ENCODE measurements at regions not wholly inside any gene's neighbourhood (a gene's known extent, or its start where the extent isn't known, plus 50 kb on each side); places are given as distances from the start of the nearest gene placed in this dataset.
A peak's percentile ranks its signal among the peaks of the same experiment; 100 is the strongest.

GRCh38 chr11:111137846-111138245, 107.7 kb upstream of the POU2AF2 start (continued):
- no peak for TF ChIP-seq AR (CRISPR knock-in tag; IDR thresholded peaks at IDR 0.05)
- TF ChIP-seq PRDM15 (CRISPR knock-in tag; IDR thresholded peaks at IDR 0.05): no peak
- TF ChIP-seq E2F1 (CRISPR knock-in tag; IDR thresholded peaks at IDR 0.05): no peak
- no peak for TF ChIP-seq TEAD1 (CRISPR knock-in tag; IDR thresholded peaks at IDR 0.05)
- no peak for TF ChIP-seq USF1 (CRISPR knock-in tag; IDR thresholded peaks at IDR 0.05)
- TF ChIP-seq FOXK1 (CRISPR knock-in tag; IDR thresholded peaks at IDR 0.05): no peak
- TF ChIP-seq IRF1 (CRISPR knock-in tag; IDR thresholded peaks at IDR 0.05): no peak
- TF ChIP-seq ARID4B (CRISPR knock-in tag; IDR thresholded peaks at IDR 0.05; ENCODE audit: borderline replicate concordance): no peak

GRCh38 chr11:111135778-111136570, 109.6 kb upstream of the POU2AF2 start:
- no peak overlapping the region for H3K4me3 Mint-ChIP-seq
- DNase-seq (ENCODE audit: low spot score) (no peak), ATAC-seq (no peak)
- POLR2A ChIA-PET: no interaction called here
- CTCF ChIA-PET: no interaction called here
- no peaks in the 10 kb centered on the region for H3K36me3 Mint-ChIP-seq
- peaks cover 8% of the 10 kb centered on the region for H3K9me3 Mint-ChIP-seq
- H3K4me1 Mint-ChIP-seq: peaks cover 14% of the 10 kb centered on the region
- no peaks in the 10 kb centered on the region for H3K27me3 Mint-ChIP-seq (ENCODE audit: low read depth)
- peak overlapping the region; percentile 31 for H3K27ac Mint-ChIP-seq
- no peak for TF ChIP-seq JUN (CRISPR knock-in tag; IDR thresholded peaks at IDR 0.05)
- TF ChIP-seq RORB (CRISPR knock-in tag; IDR thresholded peaks at IDR 0.05): no peak
- TF ChIP-seq TEAD4 (CRISPR knock-in tag; IDR thresholded peaks at IDR 0.05): no peak
- no peak for TF ChIP-seq PREB (CRISPR knock-in tag; IDR thresholded peaks at IDR 0.05; ENCODE audit: borderline replicate concordance)
- no peak for TF ChIP-seq RELA (CRISPR knock-in tag; IDR thresholded peaks at IDR 0.05; ENCODE audit: borderline replicate concordance)
- no peak for TF ChIP-seq NR1H2 (CRISPR knock-in tag; IDR thresholded peaks at IDR 0.05)
- TF ChIP-seq ATF1 (CRISPR knock-in tag; IDR thresholded peaks at IDR 0.05): no peak
- TF ChIP-seq GTF2I (CRISPR knock-in tag; conservative IDR thresholded peaks at IDR 0.05): no peak
- TF ChIP-seq EMX1 (CRISPR knock-in tag; IDR thresholded peaks at IDR 0.05): no peak
- no peak for TF ChIP-seq ELF4 (CRISPR knock-in tag; IDR thresholded peaks at IDR 0.05; ENCODE audit: low read depth)
- no peak for TF ChIP-seq MYBL2 (CRISPR knock-in tag; IDR thresholded peaks at IDR 0.05)
- no peak for TF ChIP-seq SMAD3 (CRISPR knock-in tag; IDR thresholded peaks at IDR 0.05; ENCODE audit: borderline replicate concordance)
